HCT116 (cell line): ENCODE measurements at regions not wholly inside any gene's neighbourhood (a gene's known extent, or its start where the extent isn't known, plus 50 kb on each side); places are given as distances from the start of the nearest gene placed in this dataset.

ENCODE experiments used
- CEBPB ChIP-seq: IDR thresholded peaks from 2 replicates; pipeline ENCODE4 v1.6.1; 2012; ENCODE audit warnings: low read depth
- EGR1 ChIP-seq: IDR thresholded peaks from 2 replicates; pipeline ENCODE4 v1.6.1; 2012; ENCODE audit warnings: low read depth
- EZH2phosphoT487 ChIP-seq: fragments of 200-600 bp; IDR thresholded peaks from 2 replicates; pipeline ENCODE4 v1.6.1; 2018; ENCODE audit warnings: antibody characterized with exemption, borderline replicate concordance
- POLR2A ChIP-seq: IDR thresholded peaks from 2 replicates; pipeline ENCODE4 v1.7.0; 2011; ENCODE audit warnings: borderline replicate concordance; ENCODE audit not compliant: insufficient read depth, insufficient read length; ENCODE audit errors: extremely low read depth
- POLR2AphosphoS5 ChIP-seq: IDR thresholded peaks from 2 replicates; pipeline ENCODE4 v1.6.1; 2011; ENCODE audit warnings: mild to moderate bottlenecking, low read depth, low read length, moderate library complexity
- RAD21 ChIP-seq: IDR thresholded peaks from 2 replicates; pipeline ENCODE4 v1.6.1; 2012; ENCODE audit warnings: low read depth, mild to moderate bottlenecking
- SIN3A ChIP-seq: IDR thresholded peaks from 2 replicates; pipeline ENCODE4 v1.6.1; 2012; ENCODE audit warnings: low read depth
- SP1 ChIP-seq: IDR thresholded peaks from 2 replicates; pipeline ENCODE4 v1.6.1; 2012; ENCODE audit warnings: low read depth
- YY1 ChIP-seq: IDR thresholded peaks from 2 replicates; pipeline ENCODE4 v1.6.1; 2011; ENCODE audit warnings: low read length, low read depth, moderate library complexity, mild to moderate bottlenecking; ENCODE audit not compliant: insufficient replicate concordance; ENCODE audit errors: extremely low read depth
- ZNF274 ChIP-seq: fragments of 200-500 bp; sonication (Bioruptor generic); IDR thresholded peaks from 2 replicates; pipeline ENCODE4 v1.6.1; 2014; ENCODE audit warnings: mild to moderate bottlenecking, low read depth, low read length, inconsistent platforms
- TF ChIP-seq, protein P1 (sequence below), 3 experiments: fragments of 200-600 bp in 1 of 3; sonication (generic) in 1 of 3; IDR thresholded peaks in 2 of 3; conservative IDR thresholded peaks in 1 of 3; 2 replicates each; pipeline ENCODE4 v1.5.1; 2012 to 2017; ENCODE audit warnings: low read depth in 2 of 3, low read length in 2 of 3, antibody characterized with exemption in 1 of 3, borderline replicate concordance in 1 of 3, control low read depth in 1 of 3, mild to moderate bottlenecking in 1 of 3, mixed read lengths in 1 of 3, mixed run types in 1 of 3, moderate library complexity in 1 of 3; ENCODE audit not compliant: insufficient read depth in 1 of 3
- TF ChIP-seq, protein P2 (sequence below): IDR thresholded peaks from 2 replicates; pipeline ENCODE4 v1.6.1; 2012
- TF ChIP-seq, protein P3 (sequence below): IDR thresholded peaks from 2 replicates; pipeline ENCODE4 v1.6.1; 2012; ENCODE audit warnings: low read depth
- TF ChIP-seq, protein P4 (sequence below): IDR thresholded peaks from 2 replicates; pipeline ENCODE4 v1.6.1; 2011; ENCODE audit warnings: mild to moderate bottlenecking, low read length, moderate library complexity; ENCODE audit not compliant: insufficient replicate concordance; ENCODE audit errors: extremely low read depth

DNA sequence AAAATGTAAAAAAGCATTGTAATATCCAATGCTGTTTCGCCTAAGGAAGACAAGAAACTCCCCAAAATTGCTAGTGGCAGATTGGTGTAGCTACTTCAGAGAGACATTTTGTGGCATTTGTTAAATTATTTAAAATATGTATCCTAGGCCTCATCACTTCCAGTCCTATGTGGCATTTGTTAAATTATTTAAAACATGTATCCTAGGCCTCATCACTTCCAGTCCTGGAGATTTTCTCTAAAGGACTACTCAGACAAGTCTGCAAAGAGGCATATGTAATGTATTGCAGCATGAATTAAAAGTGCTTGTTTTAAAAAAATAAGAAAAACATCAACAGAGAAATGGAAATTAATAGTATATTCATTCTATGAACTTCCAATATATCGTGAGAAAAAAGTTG lies 95.6 kb upstream of the KCTD3 start:
- TF ChIP-seq POLR2A (no peak), YY1 (no peak), EZH2phosphoT487 (no peak), CEBPB (no peak), SP1 (no peak), RAD21 (no peak), ZNF274 (no peak), EGR1 (no peak), POLR2AphosphoS5 (no peak), SIN3A (no peak)
- TF ChIP-seq, protein P1, sequence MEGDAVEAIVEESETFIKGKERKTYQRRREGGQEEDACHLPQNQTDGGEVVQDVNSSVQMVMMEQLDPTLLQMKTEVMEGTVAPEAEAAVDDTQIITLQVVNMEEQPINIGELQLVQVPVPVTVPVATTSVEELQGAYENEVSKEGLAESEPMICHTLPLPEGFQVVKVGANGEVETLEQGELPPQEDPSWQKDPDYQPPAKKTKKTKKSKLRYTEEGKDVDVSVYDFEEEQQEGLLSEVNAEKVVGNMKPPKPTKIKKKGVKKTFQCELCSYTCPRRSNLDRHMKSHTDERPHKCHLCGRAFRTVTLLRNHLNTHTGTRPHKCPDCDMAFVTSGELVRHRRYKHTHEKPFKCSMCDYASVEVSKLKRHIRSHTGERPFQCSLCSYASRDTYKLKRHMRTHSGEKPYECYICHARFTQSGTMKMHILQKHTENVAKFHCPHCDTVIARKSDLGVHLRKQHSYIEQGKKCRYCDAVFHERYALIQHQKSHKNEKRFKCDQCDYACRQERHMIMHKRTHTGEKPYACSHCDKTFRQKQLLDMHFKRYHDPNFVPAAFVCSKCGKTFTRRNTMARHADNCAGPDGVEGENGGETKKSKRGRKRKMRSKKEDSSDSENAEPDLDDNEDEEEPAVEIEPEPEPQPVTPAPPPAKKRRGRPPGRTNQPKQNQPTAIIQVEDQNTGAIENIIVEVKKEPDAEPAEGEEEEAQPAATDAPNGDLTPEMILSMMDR (IDR thresholded peaks at IDR 0.05 in 2 of 3, conservative IDR thresholded peaks at IDR 0.05 in 1 of 3; ENCODE audit: borderline replicate concordance in 1 of 3, insufficient read depth in 1 of 3, low read depth in 2 of 3, low read length in 2 of 3): no peak
- TF ChIP-seq, protein P2, sequence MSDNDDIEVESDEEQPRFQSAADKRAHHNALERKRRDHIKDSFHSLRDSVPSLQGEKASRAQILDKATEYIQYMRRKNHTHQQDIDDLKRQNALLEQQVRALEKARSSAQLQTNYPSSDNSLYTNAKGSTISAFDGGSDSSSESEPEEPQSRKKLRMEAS: no peak
- TF ChIP-seq, protein P3, sequence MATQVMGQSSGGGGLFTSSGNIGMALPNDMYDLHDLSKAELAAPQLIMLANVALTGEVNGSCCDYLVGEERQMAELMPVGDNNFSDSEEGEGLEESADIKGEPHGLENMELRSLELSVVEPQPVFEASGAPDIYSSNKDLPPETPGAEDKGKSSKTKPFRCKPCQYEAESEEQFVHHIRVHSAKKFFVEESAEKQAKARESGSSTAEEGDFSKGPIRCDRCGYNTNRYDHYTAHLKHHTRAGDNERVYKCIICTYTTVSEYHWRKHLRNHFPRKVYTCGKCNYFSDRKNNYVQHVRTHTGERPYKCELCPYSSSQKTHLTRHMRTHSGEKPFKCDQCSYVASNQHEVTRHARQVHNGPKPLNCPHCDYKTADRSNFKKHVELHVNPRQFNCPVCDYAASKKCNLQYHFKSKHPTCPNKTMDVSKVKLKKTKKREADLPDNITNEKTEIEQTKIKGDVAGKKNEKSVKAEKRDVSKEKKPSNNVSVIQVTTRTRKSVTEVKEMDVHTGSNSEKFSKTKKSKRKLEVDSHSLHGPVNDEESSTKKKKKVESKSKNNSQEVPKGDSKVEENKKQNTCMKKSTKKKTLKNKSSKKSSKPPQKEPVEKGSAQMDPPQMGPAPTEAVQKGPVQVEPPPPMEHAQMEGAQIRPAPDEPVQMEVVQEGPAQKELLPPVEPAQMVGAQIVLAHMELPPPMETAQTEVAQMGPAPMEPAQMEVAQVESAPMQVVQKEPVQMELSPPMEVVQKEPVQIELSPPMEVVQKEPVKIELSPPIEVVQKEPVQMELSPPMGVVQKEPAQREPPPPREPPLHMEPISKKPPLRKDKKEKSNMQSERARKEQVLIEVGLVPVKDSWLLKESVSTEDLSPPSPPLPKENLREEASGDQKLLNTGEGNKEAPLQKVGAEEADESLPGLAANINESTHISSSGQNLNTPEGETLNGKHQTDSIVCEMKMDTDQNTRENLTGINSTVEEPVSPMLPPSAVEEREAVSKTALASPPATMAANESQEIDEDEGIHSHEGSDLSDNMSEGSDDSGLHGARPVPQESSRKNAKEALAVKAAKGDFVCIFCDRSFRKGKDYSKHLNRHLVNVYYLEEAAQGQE: no peak
- TF ChIP-seq, protein P4, sequence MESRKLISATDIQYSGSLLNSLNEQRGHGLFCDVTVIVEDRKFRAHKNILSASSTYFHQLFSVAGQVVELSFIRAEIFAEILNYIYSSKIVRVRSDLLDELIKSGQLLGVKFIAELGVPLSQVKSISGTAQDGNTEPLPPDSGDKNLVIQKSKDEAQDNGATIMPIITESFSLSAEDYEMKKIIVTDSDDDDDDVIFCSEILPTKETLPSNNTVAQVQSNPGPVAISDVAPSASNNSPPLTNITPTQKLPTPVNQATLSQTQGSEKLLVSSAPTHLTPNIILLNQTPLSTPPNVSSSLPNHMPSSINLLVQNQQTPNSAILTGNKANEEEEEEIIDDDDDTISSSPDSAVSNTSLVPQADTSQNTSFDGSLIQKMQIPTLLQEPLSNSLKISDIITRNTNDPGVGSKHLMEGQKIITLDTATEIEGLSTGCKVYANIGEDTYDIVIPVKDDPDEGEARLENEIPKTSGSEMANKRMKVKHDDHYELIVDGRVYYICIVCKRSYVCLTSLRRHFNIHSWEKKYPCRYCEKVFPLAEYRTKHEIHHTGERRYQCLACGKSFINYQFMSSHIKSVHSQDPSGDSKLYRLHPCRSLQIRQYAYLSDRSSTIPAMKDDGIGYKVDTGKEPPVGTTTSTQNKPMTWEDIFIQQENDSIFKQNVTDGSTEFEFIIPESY: no peak
